Gastrocnemius medialis (tissue), 4 donors: ENCODE measurements at regions not wholly inside any gene's neighbourhood (a gene's known extent, or its start where the extent isn't known, plus 50 kb on each side); places are given as distances from the start of the nearest gene placed in this dataset.

Experiments
- ATAC-seq, 2 donors: fragments of 150-250 bp; one replicate each; pipeline ENCODE4 v1.9.1; 2016
- DNase-seq, 2 donors: peaks; one replicate each; pipeline ENCODE4 v3.0.0-alpha.2; 2019
- H3K27ac ChIP-seq, 4 donors: fragments of 200-600 bp; sonication (generic); 1 replicate in 1 of 4; 2 replicates in 3 of 4; pipeline ENCODE4 v1.5.1; 2016 to 2018; ENCODE audit warnings: mild to moderate bottlenecking in 2 of 4, moderate library complexity in 1 of 4
- H3K27me3 ChIP-seq, 3 donors: fragments of 200-600 bp; sonication (generic) in 2 of 3; 1 replicate in 1 of 3; 2 replicates in 2 of 3; pipeline versions ENCODE4 v1.5.1 to v1.6.0; 2016 to 2019; ENCODE audit warnings: mild to moderate bottlenecking in 1 of 3, moderate library complexity in 1 of 3
- H3K36me3 ChIP-seq, 2 donors: fragments of 200-600 bp; sonication (generic) in 1 of 2; one replicate each; pipeline ENCODE4 v1.5.1; 2017 to 2018
- H3K4me1 ChIP-seq, 2 donors: fragments of 200-600 bp; sonication (generic) in 1 of 2; one replicate each; pipeline ENCODE4 v1.5.1; 2016 to 2017; ENCODE audit warnings: mild to moderate bottlenecking in 2 of 2
- H3K4me3 ChIP-seq, 4 donors: fragments of 200-600 bp; sonication (generic) in 3 of 4; 1 replicate in 1 of 4; 2 replicates in 3 of 4; pipeline ENCODE4 v1.5.1; 2016 to 2019; ENCODE audit warnings: mild to moderate bottlenecking in 2 of 4
- H3K9me3 ChIP-seq, 3 donors: fragments of 200-600 bp; sonication (generic) in 2 of 3; 1 replicate in 1 of 3; 2 replicates in 2 of 3; pipeline ENCODE4 v1.5.1; 2016 to 2019
- CTCF ChIP-seq, 5 experiments: fragments of 450-650 bp in 3 of 5; fragments of 200-600 bp in 2 of 5; sonication (generic) in 2 of 5; IDR thresholded peaks in 4 of 5; conservative IDR thresholded peaks in 1 of 5; 1 replicate in 4 of 5; 2 replicates in 1 of 5; pipeline ENCODE4 v1.5.1; 2016 to 2019; ENCODE audit warnings: antibody characterized with exemption in 5 of 5, mild to moderate bottlenecking in 3 of 5, moderate library complexity in 3 of 5
- POLR2A ChIP-seq, 2 donors: fragments of 450-650 bp; IDR thresholded peaks; one replicate each; pipeline ENCODE4 v1.6.1; 2017; ENCODE audit warnings: antibody characterized with exemption in 2 of 2, mild to moderate bottlenecking in 2 of 2, moderate library complexity in 2 of 2
- in situ Hi-C, 4 donors: fragments of 200-750 bp; cut with MboI; loops; one replicate each; pipeline versions ENCODE4 v1.15.0 to v1.8.0; 2017; ENCODE audit warnings: low sequenced_read_pairs in 4 of 4
- intact Hi-C: fragments of 100-400 bp; cut with DNase I; formaldehyde crosslinking; loops from one replicate; pipeline ENCODE4 v1.15.1; 2023; ENCODE audit warnings: low total_unique reads

GRCh38 chr4:79528241-79528706 is 120.2 kb upstream of the GK2 start:
- ATAC-seq = no peak
- intact Hi-C loops = no loop called here
- in situ Hi-C loops = no loop called here
- DNase-seq = no peak
- no peak for TF ChIP-seq CTCF (IDR thresholded peaks at IDR 0.05 in 4 of 5, conservative IDR thresholded peaks at IDR 0.05 in 1 of 5)
- TF ChIP-seq POLR2A (IDR thresholded peaks at IDR 0.05) = no peak
- Histone ChIP-seq H3K27me3 (no peaks in the 10 kb centered on the region), H3K4me3 (no peak overlapping the region), H3K4me1 (no peaks in the 10 kb centered on the region), H3K36me3 (no peaks in the 10 kb centered on the region), H3K9me3 (no peaks in the 10 kb centered on the region), H3K27ac (no peak overlapping the region)

GRCh38 chr4:79526641-79527565 is 118.9 kb upstream of the GK2 start:
- TF ChIP-seq POLR2A (IDR thresholded peaks at IDR 0.05) (no peak), CTCF (IDR thresholded peaks at IDR 0.05 in 4 of 5, conservative IDR thresholded peaks at IDR 0.05 in 1 of 5) (no peak)
- no peak overlapping the region for H3K4me3 ChIP-seq
- no peaks in the 10 kb centered on the region for H3K9me3 ChIP-seq
- intact Hi-C loops (no loop called here), in situ Hi-C loops (no loop called here)
- H3K36me3 ChIP-seq = no peaks in the 10 kb centered on the region
- no peaks in the 10 kb centered on the region for H3K4me1 ChIP-seq
- ATAC-seq = no peak
- no peak for DNase-seq
- no peak overlapping the region for H3K27ac ChIP-seq
- no peaks in the 10 kb centered on the region for H3K27me3 ChIP-seq

GRCh38 chr4:79516114-79516513 is 108.1 kb upstream of the GK2 start:
- in situ Hi-C loops = no loop called here
- H3K9me3 ChIP-seq = no peaks in the 10 kb centered on the region
- TF ChIP-seq CTCF (IDR thresholded peaks at IDR 0.05 in 4 of 5, conservative IDR thresholded peaks at IDR 0.05 in 1 of 5) (no peak), POLR2A (IDR thresholded peaks at IDR 0.05) (no peak)
- DNase-seq = no peak
- H3K4me1 ChIP-seq = peaks cover 0 to 16% of the 10 kb centered on the region in 2 donors
- no peak overlapping the region for H3K4me3 ChIP-seq
- no peaks in the 10 kb centered on the region for H3K36me3 ChIP-seq
- no peaks in the 10 kb centered on the region for H3K27me3 ChIP-seq
- intact Hi-C loops = no loop called here
- peak overlapping the region in 3 of 4 donors; percentile 39 to 59 (median 59) for H3K27ac ChIP-seq
- ATAC-seq = no peak

- intact Hi-C loops = no loop called here
- H3K36me3 ChIP-seq = no peaks in the 10 kb centered on the region
- no peaks in the 10 kb centered on the region for H3K27me3 ChIP-seq
- TF ChIP-seq CTCF (IDR thresholded peaks at IDR 0.05 in 4 of 5, conservative IDR thresholded peaks at IDR 0.05 in 1 of 5) (no peak), POLR2A (IDR thresholded peaks at IDR 0.05) (no peak)
- peak; percentile 81 to 92 for ATAC-seq
- in situ Hi-C loops = no loop called here
- no peak overlapping the region for H3K4me3 ChIP-seq
- DNase-seq = peak in 1 of 2 donors; percentile 15
- H3K27ac ChIP-seq = peak overlapping the region; percentile 51 to 62 (median 59)
- peaks cover 0 to 16% of the 10 kb centered on the region in 2 donors for H3K4me1 ChIP-seq
- no peaks in the 10 kb centered on the region for H3K9me3 ChIP-seq
Observed at GRCh38 chr4:79514621-79515329, 106.7 kb upstream of the GK2 start.
